SK-N-SH treated with all-trans-retinoic acid at 6 μM for 48 hours (cell line): ENCODE measurements at regions not wholly inside any gene's neighbourhood (a gene's known extent, or its start where the extent isn't known, plus 50 kb on each side); places are given as distances from the start of the nearest gene placed in this dataset.

Experiments used
- ATAC-seq: fragments of 200-7000 bp; cut with Tn5 transposase; 3 replicates; pipeline ENCODE4 v1.9.1; 2020; ENCODE audit warnings: mild to moderate bottlenecking, moderate library complexity
- ARNTL ChIP-seq: fragments of 450-650 bp; formaldehyde crosslinking; IDR thresholded peaks from 2 replicates; pipeline ENCODE4 v1.5.0; 2020; ENCODE audit warnings: low read depth, mild to moderate bottlenecking, moderate library complexity, borderline replicate concordance
- BACH2 ChIP-seq: fragments of 250-450 bp; sonication (Bioruptor Pico); IDR thresholded peaks from 2 replicates; pipeline ENCODE4 v1.9.0; 2021; ENCODE audit warnings: mild to moderate bottlenecking, borderline replicate concordance
- CSDC2 ChIP-seq: fragments of 250-450 bp; sonication (Bioruptor Pico); IDR thresholded peaks from 2 replicates; pipeline ENCODE4 v1.5.0; 2020; ENCODE audit warnings: mild to moderate bottlenecking, moderate library complexity
- ESRRG ChIP-seq: fragments of 250-450 bp; sonication (Bioruptor Pico); IDR thresholded peaks from 2 replicates; pipeline ENCODE4 v1.6.1; 2021; ENCODE audit warnings: mild to moderate bottlenecking
- GLIS3 ChIP-seq: fragments of 250-450 bp; sonication (Bioruptor Pico); IDR thresholded peaks from 2 replicates; pipeline ENCODE4 v1.5.0; 2020; ENCODE audit warnings: mild to moderate bottlenecking, moderate library complexity
- ISL1 ChIP-seq: fragments of 250-450 bp; sonication (Bioruptor Pico); IDR thresholded peaks from 2 replicates; pipeline ENCODE4 v2.1.2; 2022; ENCODE audit warnings: mild to moderate bottlenecking, moderate library complexity
- OSR1 ChIP-seq: fragments of 250-450 bp; sonication (Bioruptor Pico); IDR thresholded peaks from 2 replicates; pipeline ENCODE4 v1.8.0; 2022; ENCODE audit warnings: moderate library complexity, mild to moderate bottlenecking, inconsistent platforms
- PPARA ChIP-seq: fragments of 250-450 bp; sonication (Bioruptor Pico); IDR thresholded peaks from 2 replicates; pipeline ENCODE4 v1.5.0; 2020; ENCODE audit warnings: mild to moderate bottlenecking, borderline replicate concordance
- RARB ChIP-seq: fragments of 250-450 bp; sonication (Bioruptor Pico); IDR thresholded peaks from 2 replicates; pipeline ENCODE4 v1.8.0; 2021; ENCODE audit warnings: mild to moderate bottlenecking, moderate library complexity
- SNAI2 ChIP-seq: fragments of 250-450 bp; sonication (Bioruptor Pico); IDR thresholded peaks from 2 replicates; pipeline ENCODE4 v1.5.0; 2020; ENCODE audit warnings: mild to moderate bottlenecking, moderate library complexity
- TCF4 ChIP-seq: fragments of 250-450 bp; sonication (Bioruptor Pico); IDR thresholded peaks from 2 replicates; pipeline ENCODE4 v1.8.0; 2021; ENCODE audit warnings: mild to moderate bottlenecking, moderate library complexity, borderline replicate concordance
- TOX ChIP-seq: fragments of 250-450 bp; sonication (Bioruptor Pico); IDR thresholded peaks from 2 replicates; pipeline ENCODE4 v1.8.0; 2021; ENCODE audit warnings: mild to moderate bottlenecking, moderate library complexity, borderline replicate concordance
- ZC3H10 ChIP-seq: fragments of 250-450 bp; sonication (Bioruptor Pico); IDR thresholded peaks from 2 replicates; pipeline ENCODE4 v1.5.1; 2021; ENCODE audit warnings: mild to moderate bottlenecking, moderate library complexity
- ZFP3 ChIP-seq: fragments of 250-450 bp; sonication (Bioruptor Pico); IDR thresholded peaks from 2 replicates; pipeline ENCODE4 v1.5.0; 2020; ENCODE audit warnings: mild to moderate bottlenecking, moderate library complexity
- ZFP30 ChIP-seq: fragments of 450-650 bp; formaldehyde crosslinking; IDR thresholded peaks from 2 replicates; pipeline ENCODE4 v1.5.0; 2022; ENCODE audit warnings: mild to moderate bottlenecking, moderate library complexity
- ZNF565 ChIP-seq: fragments of 450-650 bp; formaldehyde crosslinking; conservative IDR thresholded peaks from 2 replicates; pipeline ENCODE4 v1.5.0; 2020; ENCODE audit warnings: low read depth, mild to moderate bottlenecking, moderate library complexity
- ZNF70 ChIP-seq: fragments of 450-650 bp; formaldehyde crosslinking; IDR thresholded peaks from 2 replicates; pipeline ENCODE4 v1.5.0; 2020; ENCODE audit warnings: mild to moderate bottlenecking, moderate library complexity
- ZNF8 ChIP-seq: fragments of 450-650 bp; formaldehyde crosslinking; IDR thresholded peaks from 2 replicates; pipeline ENCODE4 v1.5.0; 2020; ENCODE audit warnings: mild to moderate bottlenecking, moderate library complexity
- TF ChIP-seq, protein P1 (sequence below): fragments of 250-450 bp; sonication (Bioruptor Pico); IDR thresholded peaks from 2 replicates; pipeline ENCODE4 v1.5.1; 2020; ENCODE audit warnings: low read depth, mild to moderate bottlenecking, moderate library complexity
- TF ChIP-seq, protein P2 (sequence below): fragments of 250-450 bp; sonication (Bioruptor Pico); IDR thresholded peaks from 2 replicates; pipeline ENCODE4 v1.5.1; 2021; ENCODE audit warnings: mild to moderate bottlenecking, moderate library complexity
- TF ChIP-seq, protein P3 (sequence below): fragments of 250-450 bp; sonication (Bioruptor Pico); IDR thresholded peaks from 2 replicates; pipeline ENCODE4 v1.5.0; 2020; ENCODE audit warnings: mild to moderate bottlenecking, moderate library complexity
- TF ChIP-seq, protein P4 (sequence below): fragments of 250-450 bp; sonication (Bioruptor Pico); IDR thresholded peaks from 2 replicates; pipeline ENCODE4 v1.8.0; 2021; ENCODE audit warnings: low read depth, mild to moderate bottlenecking, moderate library complexity, borderline replicate concordance
- TF ChIP-seq, protein P5 (sequence below): fragments of 250-450 bp; sonication (Bioruptor Pico); IDR thresholded peaks from 2 replicates; pipeline ENCODE4 v1.8.0; 2020; ENCODE audit warnings: mild to moderate bottlenecking, moderate library complexity, borderline replicate concordance

DNA sequence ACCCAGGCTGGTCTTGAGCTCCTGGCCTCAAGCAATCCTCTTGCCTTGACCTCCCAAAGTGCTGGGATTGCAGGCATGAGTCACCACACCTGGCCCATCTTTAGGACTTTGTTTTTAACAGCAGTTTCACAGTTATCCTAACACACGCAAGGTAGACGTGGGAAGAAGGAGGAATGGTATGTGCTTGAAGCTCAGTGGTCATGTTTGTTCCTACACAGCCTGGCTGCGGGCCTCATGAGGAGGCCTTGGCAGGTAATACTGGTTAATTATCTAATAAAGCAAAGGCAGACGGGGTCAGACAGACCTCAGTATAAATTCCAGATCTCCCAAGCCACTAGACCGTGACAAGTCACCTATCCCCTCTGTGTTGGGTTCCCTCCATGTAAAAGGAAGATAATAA lies 271.8 kb downstream of the PCNX1 start:
- no peak for TF ChIP-seq ESRRG
- TF ChIP-seq, protein P1, sequence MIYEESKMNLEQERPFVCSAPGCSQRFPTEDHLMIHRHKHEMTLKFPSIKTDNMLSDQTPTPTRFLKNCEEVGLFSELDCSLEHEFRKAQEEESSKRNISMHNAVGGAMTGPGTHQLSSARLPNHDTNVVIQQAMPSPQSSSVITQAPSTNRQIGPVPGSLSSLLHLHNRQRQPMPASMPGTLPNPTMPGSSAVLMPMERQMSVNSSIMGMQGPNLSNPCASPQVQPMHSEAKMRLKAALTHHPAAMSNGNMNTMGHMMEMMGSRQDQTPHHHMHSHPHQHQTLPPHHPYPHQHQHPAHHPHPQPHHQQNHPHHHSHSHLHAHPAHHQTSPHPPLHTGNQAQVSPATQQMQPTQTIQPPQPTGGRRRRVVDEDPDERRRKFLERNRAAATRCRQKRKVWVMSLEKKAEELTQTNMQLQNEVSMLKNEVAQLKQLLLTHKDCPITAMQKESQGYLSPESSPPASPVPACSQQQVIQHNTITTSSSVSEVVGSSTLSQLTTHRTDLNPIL, result no peak
- TF ChIP-seq TCF4 (CRISPR knock-in tag), result no peak
- TF ChIP-seq, protein P2, sequence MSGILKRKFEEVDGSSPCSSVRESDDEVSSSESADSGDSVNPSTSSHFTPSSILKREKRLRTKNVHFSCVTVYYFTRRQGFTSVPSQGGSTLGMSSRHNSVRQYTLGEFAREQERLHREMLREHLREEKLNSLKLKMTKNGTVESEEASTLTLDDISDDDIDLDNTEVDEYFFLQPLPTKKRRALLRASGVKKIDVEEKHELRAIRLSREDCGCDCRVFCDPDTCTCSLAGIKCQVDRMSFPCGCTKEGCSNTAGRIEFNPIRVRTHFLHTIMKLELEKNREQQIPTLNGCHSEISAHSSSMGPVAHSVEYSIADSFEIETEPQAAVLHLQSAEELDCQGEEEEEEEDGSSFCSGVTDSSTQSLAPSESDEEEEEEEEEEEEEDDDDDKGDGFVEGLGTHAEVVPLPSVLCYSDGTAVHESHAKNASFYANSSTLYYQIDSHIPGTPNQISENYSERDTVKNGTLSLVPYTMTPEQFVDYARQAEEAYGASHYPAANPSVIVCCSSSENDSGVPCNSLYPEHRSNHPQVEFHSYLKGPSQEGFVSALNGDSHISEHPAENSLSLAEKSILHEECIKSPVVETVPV (CRISPR knock-in tag), result no peak
- no peak for TF ChIP-seq ZFP3 (CRISPR knock-in tag)
- no peak for TF ChIP-seq ZFP30
- TF ChIP-seq BACH2 (CRISPR knock-in tag), result no peak
- no peak for TF ChIP-seq RARB (CRISPR knock-in tag)
- no peak for TF ChIP-seq SNAI2 (CRISPR knock-in tag)
- no peak for TF ChIP-seq GLIS3
- TF ChIP-seq, protein P3, sequence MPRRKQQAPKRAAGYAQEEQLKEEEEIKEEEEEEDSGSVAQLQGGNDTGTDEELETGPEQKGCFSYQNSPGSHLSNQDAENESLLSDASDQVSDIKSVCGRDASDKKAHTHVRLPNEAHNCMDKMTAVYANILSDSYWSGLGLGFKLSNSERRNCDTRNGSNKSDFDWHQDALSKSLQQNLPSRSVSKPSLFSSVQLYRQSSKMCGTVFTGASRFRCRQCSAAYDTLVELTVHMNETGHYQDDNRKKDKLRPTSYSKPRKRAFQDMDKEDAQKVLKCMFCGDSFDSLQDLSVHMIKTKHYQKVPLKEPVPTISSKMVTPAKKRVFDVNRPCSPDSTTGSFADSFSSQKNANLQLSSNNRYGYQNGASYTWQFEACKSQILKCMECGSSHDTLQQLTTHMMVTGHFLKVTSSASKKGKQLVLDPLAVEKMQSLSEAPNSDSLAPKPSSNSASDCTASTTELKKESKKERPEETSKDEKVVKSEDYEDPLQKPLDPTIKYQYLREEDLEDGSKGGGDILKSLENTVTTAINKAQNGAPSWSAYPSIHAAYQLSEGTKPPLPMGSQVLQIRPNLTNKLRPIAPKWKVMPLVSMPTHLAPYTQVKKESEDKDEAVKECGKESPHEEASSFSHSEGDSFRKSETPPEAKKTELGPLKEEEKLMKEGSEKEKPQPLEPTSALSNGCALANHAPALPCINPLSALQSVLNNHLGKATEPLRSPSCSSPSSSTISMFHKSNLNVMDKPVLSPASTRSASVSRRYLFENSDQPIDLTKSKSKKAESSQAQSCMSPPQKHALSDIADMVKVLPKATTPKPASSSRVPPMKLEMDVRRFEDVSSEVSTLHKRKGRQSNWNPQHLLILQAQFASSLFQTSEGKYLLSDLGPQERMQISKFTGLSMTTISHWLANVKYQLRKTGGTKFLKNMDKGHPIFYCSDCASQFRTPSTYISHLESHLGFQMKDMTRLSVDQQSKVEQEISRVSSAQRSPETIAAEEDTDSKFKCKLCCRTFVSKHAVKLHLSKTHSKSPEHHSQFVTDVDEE (CRISPR knock-in tag), result no peak
- TF ChIP-seq ZNF8 (CRISPR knock-in tag), result no peak
- TF ChIP-seq CSDC2 (CRISPR knock-in tag), result no peak
- TF ChIP-seq, protein P4, sequence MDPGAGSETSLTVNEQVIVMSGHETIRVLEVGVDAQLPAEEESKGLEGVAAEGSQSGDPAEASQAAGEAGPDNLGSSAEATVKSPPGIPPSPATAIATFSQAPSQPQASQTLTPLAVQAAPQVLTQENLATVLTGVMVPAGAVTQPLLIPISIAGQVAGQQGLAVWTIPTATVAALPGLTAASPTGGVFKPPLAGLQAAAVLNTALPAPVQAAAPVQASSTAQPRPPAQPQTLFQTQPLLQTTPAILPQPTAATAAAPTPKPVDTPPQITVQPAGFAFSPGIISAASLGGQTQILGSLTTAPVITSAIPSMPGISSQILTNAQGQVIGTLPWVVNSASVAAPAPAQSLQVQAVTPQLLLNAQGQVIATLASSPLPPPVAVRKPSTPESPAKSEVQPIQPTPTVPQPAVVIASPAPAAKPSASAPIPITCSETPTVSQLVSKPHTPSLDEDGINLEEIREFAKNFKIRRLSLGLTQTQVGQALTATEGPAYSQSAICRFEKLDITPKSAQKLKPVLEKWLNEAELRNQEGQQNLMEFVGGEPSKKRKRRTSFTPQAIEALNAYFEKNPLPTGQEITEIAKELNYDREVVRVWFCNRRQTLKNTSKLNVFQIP, result no peak
- TF ChIP-seq ZNF70 (CRISPR knock-in tag), result no peak
- no peak for ATAC-seq

DNA sequence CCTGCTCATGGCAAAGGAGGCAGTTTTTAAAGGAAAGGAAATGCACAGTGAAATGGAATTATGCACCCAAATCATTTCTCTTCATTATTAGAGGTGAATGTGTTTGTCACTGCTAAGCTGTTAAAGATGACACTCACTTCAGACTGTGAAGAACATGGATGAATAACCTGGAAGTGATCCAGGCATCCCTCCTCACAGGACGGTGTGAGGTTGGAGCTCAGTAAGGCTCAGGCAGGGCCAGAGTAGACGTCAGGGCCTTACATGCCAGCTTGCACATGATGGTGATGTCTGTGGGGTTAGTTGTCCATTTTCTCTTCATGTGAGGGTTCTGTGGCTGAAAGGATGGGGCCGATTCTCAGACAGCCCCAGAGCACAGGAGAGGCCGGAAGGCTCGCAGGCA lies 273.1 kb downstream of the PCNX1 start:
- no peak for ATAC-seq
- TF ChIP-seq ZNF565 (no peak), SNAI2 (CRISPR knock-in tag) (no peak), ZFP3 (CRISPR knock-in tag) (no peak), PPARA (no peak), ESRRG (no peak), ZNF70 (CRISPR knock-in tag) (no peak), ZNF8 (CRISPR knock-in tag) (no peak), ZC3H10 (CRISPR knock-in tag) (no peak), TCF4 (CRISPR knock-in tag) (no peak), OSR1 (no peak), BACH2 (CRISPR knock-in tag) (no peak), RARB (CRISPR knock-in tag) (no peak), TOX (no peak), ZFP30 (no peak), ARNTL (CRISPR knock-in tag) (no peak), ISL1 (no peak)
- TF ChIP-seq, protein P5, sequence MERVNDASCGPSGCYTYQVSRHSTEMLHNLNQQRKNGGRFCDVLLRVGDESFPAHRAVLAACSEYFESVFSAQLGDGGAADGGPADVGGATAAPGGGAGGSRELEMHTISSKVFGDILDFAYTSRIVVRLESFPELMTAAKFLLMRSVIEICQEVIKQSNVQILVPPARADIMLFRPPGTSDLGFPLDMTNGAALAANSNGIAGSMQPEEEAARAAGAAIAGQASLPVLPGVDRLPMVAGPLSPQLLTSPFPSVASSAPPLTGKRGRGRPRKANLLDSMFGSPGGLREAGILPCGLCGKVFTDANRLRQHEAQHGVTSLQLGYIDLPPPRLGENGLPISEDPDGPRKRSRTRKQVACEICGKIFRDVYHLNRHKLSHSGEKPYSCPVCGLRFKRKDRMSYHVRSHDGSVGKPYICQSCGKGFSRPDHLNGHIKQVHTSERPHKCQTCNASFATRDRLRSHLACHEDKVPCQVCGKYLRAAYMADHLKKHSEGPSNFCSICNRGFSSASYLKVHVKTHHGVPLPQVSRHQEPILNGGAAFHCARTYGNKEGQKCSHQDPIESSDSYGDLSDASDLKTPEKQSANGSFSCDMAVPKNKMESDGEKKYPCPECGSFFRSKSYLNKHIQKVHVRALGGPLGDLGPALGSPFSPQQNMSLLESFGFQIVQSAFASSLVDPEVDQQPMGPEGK (CRISPR knock-in tag), result no peak
- TF ChIP-seq, protein P1, result no peak
- TF ChIP-seq, protein P2 (CRISPR knock-in tag), result no peak
